IMR-90 (cell line): ENCODE measurements at regions not wholly inside any gene's neighbourhood (a gene's known extent, or its start where the extent isn't known, plus 50 kb on each side); places are given as distances from the start of the nearest gene placed in this dataset.
A peak's percentile ranks its signal among the peaks of the same experiment; 100 is the strongest.

Source experiments
- ATAC-seq: fragments of 200-7000 bp; cut with Tn5 transposase; 2 replicates; pipeline ENCODE4 v1.9.1; 2020; ENCODE audit warnings: low read depth, mild to moderate bottlenecking, moderate library complexity
- BruUV-seq: library from RNA; stranded (reverse); fragments of 400-500 nt; replicated peaks from 2 replicates; lab custom pipeline; 2021; lab: Mats Ljungman, UMichigan
- CTCF ChIA-PET: fragments of 300-600 bp; formaldehyde crosslinking; extraction: SDS; loops from one replicate; lab custom pipeline; 2021; ENCODE audit warnings: antibody characterized with exemption; lab: Yijun Ruan, JAX
- POLR2A ChIA-PET: fragments of 300-600 bp; sonication (Branson Sonifier 250); formaldehyde crosslinking; loops from one replicate; lab custom pipeline; 2022; ENCODE audit warnings: antibody characterized with exemption; ENCODE audit not compliant: unreplicated experiment; lab: Charles Lee
- DNase-seq: peaks from one replicate; pipeline ENCODE4 v3.0.0; 2013
- H2AFZ ChIP-seq: replicated peaks from 2 replicates; pipeline ENCODE3; 2013; ENCODE audit warnings: low read length, mild to moderate bottlenecking; ENCODE audit not compliant: poor library complexity
- H2AK5ac ChIP-seq: 2 replicates; pipeline ENCODE4 v1.6.1; 2013; ENCODE audit warnings: low read depth, low read length, inconsistent platforms
- H2AK9ac ChIP-seq: replicated peaks from 2 replicates; pipeline ENCODE3; 2013; ENCODE audit warnings: mild to moderate bottlenecking, low read depth, low read length, moderate library complexity; ENCODE audit not compliant: poor library complexity
- H2BK120ac ChIP-seq: 2 replicates; pipeline ENCODE4 v1.6.1; 2013; ENCODE audit warnings: low read depth, low read length, inconsistent platforms
- H2BK15ac ChIP-seq: 3 replicates; pipeline ENCODE4 v1.6.1; 2013; ENCODE audit warnings: low read depth, low read length, inconsistent platforms
- H2BK20ac ChIP-seq: 2 replicates; pipeline ENCODE4 v1.6.1; 2013; ENCODE audit warnings: low read depth, mild to moderate bottlenecking, inconsistent platforms, low read length, moderate library complexity
- H2BK5ac ChIP-seq: 2 replicates; pipeline ENCODE4 v1.6.1; 2013; ENCODE audit warnings: mild to moderate bottlenecking, low read depth, low read length, inconsistent platforms; ENCODE audit not compliant: poor library complexity, severe bottlenecking
- H3K14ac ChIP-seq: replicated peaks from 2 replicates; pipeline ENCODE4 v1.6.1; 2013; ENCODE audit warnings: low read depth, low read length, inconsistent platforms
- H3K18ac ChIP-seq: 2 replicates; pipeline ENCODE4 v1.6.1; 2013; ENCODE audit warnings: low read depth, low read length, control low read depth
- H3K23ac ChIP-seq: 2 replicates; pipeline ENCODE4 v1.6.1; 2013; ENCODE audit warnings: low read depth, low read length, inconsistent platforms
- H3K27ac ChIP-seq: 2 replicates; pipeline ENCODE4 v1.5.1; 2013; ENCODE audit warnings: mild to moderate bottlenecking, control low read depth, low read length; ENCODE audit not compliant: insufficient read depth
- H3K27me3 ChIP-seq: 2 replicates; pipeline ENCODE4 v1.6.1; 2013; ENCODE audit warnings: low read length; ENCODE audit not compliant: control insufficient read depth, insufficient read depth
- H3K36me3 ChIP-seq: 2 replicates; pipeline ENCODE4 v1.6.1; 2013; ENCODE audit warnings: low read length, mixed read lengths; ENCODE audit not compliant: control insufficient read depth, insufficient read depth
- H3K4ac ChIP-seq: 2 replicates; pipeline ENCODE4 v1.6.1; 2013; ENCODE audit warnings: low read depth, low read length, inconsistent platforms
- H3K4me1 ChIP-seq: 2 replicates; pipeline ENCODE4 v1.6.1; 2013; ENCODE audit warnings: low read length, mixed read lengths; ENCODE audit not compliant: control insufficient read depth, insufficient read depth
- H3K4me2 ChIP-seq: 2 replicates; pipeline ENCODE4 v1.6.1; 2013; ENCODE audit warnings: low read depth, mild to moderate bottlenecking, control low read depth, low read length, moderate library complexity
- H3K4me3 ChIP-seq: 2 replicates; pipeline ENCODE4 v1.5.1; 2013; ENCODE audit warnings: low read depth, mild to moderate bottlenecking, control low read depth, low read length, moderate library complexity; ENCODE audit not compliant: insufficient read depth
- H3K56ac ChIP-seq: 2 replicates; pipeline ENCODE4 v1.6.1; 2013; ENCODE audit warnings: low read length, inconsistent platforms; ENCODE audit not compliant: insufficient read depth; ENCODE audit errors: extremely low read depth
- H3K79me1 ChIP-seq, 2 experiments: 2 replicates each; pipeline ENCODE4 v1.6.1; 2013; ENCODE audit warnings: low read length in 2 of 2, inconsistent platforms in 1 of 2, low read depth in 1 of 2
- H3K9ac ChIP-seq: 2 replicates; pipeline ENCODE4 v1.6.1; 2013; ENCODE audit warnings: low read depth, low read length, control low read depth
- H3K9me1 ChIP-seq: 2 replicates; pipeline ENCODE4 v1.6.1; 2013; ENCODE audit warnings: low read length, inconsistent platforms; ENCODE audit not compliant: insufficient read depth
- H3K9me3 ChIP-seq: 2 replicates; pipeline ENCODE4 v1.6.1; 2013; ENCODE audit warnings: low read length; ENCODE audit not compliant: control insufficient read depth, insufficient read depth
- H4K20me1 ChIP-seq: 2 replicates; pipeline ENCODE4 v1.6.1; 2013; ENCODE audit warnings: low read length, inconsistent platforms; ENCODE audit not compliant: insufficient read depth
- H4K5ac ChIP-seq: 2 replicates; pipeline ENCODE4 v1.6.1; 2013; ENCODE audit warnings: mild to moderate bottlenecking, low read depth, low read length, control low read depth
- H4K8ac ChIP-seq, 2 experiments: 2 replicates each; pipeline ENCODE4 v1.6.1; 2013; ENCODE audit warnings: low read depth in 2 of 2, low read length in 2 of 2, control low read depth in 1 of 2, inconsistent platforms in 1 of 2
- H4K91ac ChIP-seq: 2 replicates; pipeline ENCODE4 v1.6.1; 2013; ENCODE audit warnings: low read depth, low read length, inconsistent platforms; ENCODE audit not compliant: insufficient read depth
- CTCF ChIP-seq: conservative IDR thresholded peaks from 2 replicates; pipeline ENCODE4 v1.5.1; 2012; ENCODE audit warnings: mild to moderate bottlenecking, low read depth, low read length, improper control_type of control experiment
- MXI1 ChIP-seq: IDR thresholded peaks from 2 replicates; pipeline ENCODE4 v1.6.1; 2012; ENCODE audit warnings: low read depth, mild to moderate bottlenecking, low read length, moderate library complexity, borderline replicate concordance
- WGBS, 2 experiments: methylation state at CpG; one replicate each; pipeline versions ENCODE4 v1.1.5 to v1.1.7; 2013; ENCODE audit warnings: missing lambda C conversion rate in 2 of 2; ENCODE audit not compliant: insufficient read length in 1 of 2; ENCODE audit errors: extremely low coverage in 2 of 2; 5-methylcytosine and 5-hydroxymethylcytosine counted together
- dilution Hi-C: fragments of 300-500 bp; cut with HindIII; formaldehyde crosslinking; loops from one replicate; pipeline ENCODE4 v1.14.3; 2018; ENCODE audit warnings: low sequenced_read_pairs; ENCODE audit not compliant: unreplicated experiment
- in situ Hi-C: fragments of 300-500 bp; cut with MboI; formaldehyde crosslinking; loops from 3 replicates; pipeline ENCODE4 v1.14.3; 2019; ENCODE audit warnings: low sequenced_read_pairs, inconsistent platforms, mixed read lengths
- intact Hi-C: fragments of 100-400 bp; cut with micrococcal nuclease; formaldehyde crosslinking; loops from 2 replicates; pipeline ENCODE4 v1.10.0; 2022

- in situ Hi-C loops, result no loop called here
- H3K9ac ChIP-seq, result no peak overlapping the region
- no peak overlapping the region for H2BK15ac ChIP-seq
- H4K20me1 ChIP-seq, result no peaks in the 10 kb centered on the region
- DNase-seq (no peak), ATAC-seq (no peak)
- H3K4ac ChIP-seq, result no peak overlapping the region
- H3K14ac ChIP-seq, result no peak overlapping the region
- H4K91ac ChIP-seq, result no peak overlapping the region
- no peak overlapping the region for H3K27ac ChIP-seq
- H2AK5ac ChIP-seq, result no peak overlapping the region
- H3K56ac ChIP-seq, result no peak overlapping the region
- H3K27me3 ChIP-seq, result no peaks in the 10 kb centered on the region; the same call in 1 of the 2 replicates
- no peak overlapping the region for H4K8ac ChIP-seq
- H3K36me3 ChIP-seq, result no peaks in the 10 kb centered on the region
- H3K79me1 ChIP-seq, result no peaks in the 10 kb centered on the region
- TF ChIP-seq MXI1, result no peak
- no peak for TF ChIP-seq CTCF
- ChIA-PET CTCF (no interaction called here), POLR2A (no interaction called here)
- no peak overlapping the region for H3K23ac ChIP-seq
- H2BK20ac ChIP-seq, result no peak overlapping the region
- no peaks in the 10 kb centered on the region for H3K9me1 ChIP-seq
- intact Hi-C loops, result no loop called here
- H4K5ac ChIP-seq, result no peak overlapping the region
- no peak overlapping the region for H2BK120ac ChIP-seq
- no CpG with 5 or more reads among the region's 3 CpGs for WGBS, 2 experiments
- 0 out of 2 replicates have a peak overlapping the region, but pooled peaks have one; percentile 27 for H3K18ac ChIP-seq
- BruUV-seq, result no TSS peak
- no peaks in the 10 kb centered on the region for H3K4me1 ChIP-seq
- H3K9me3 ChIP-seq, result peaks cover 7% of the 10 kb centered on the region
- dilution Hi-C loops, result no loop called here
- H2BK5ac ChIP-seq, result no peak overlapping the region
- H2AFZ ChIP-seq, result no peak overlapping the region
- no peak overlapping the region for H2AK9ac ChIP-seq
- H3K4me2 ChIP-seq, result no peak overlapping the region
- no peak overlapping the region for H3K4me3 ChIP-seq
Measured at GRCh38 chr6:12555781-12556180, 160.8 kb upstream of the PHACTR1 start.
